Fibroblast of skin of right quadriceps (primary cell): ENCODE measurements at regions not wholly inside any gene's neighbourhood (a gene's known extent, or its start where the extent isn't known, plus 50 kb on each side); places are given as distances from the start of the nearest gene placed in this dataset.

Experiments used
- DNase-seq: peaks from one replicate; pipeline ENCODE4 v3.0.0-alpha.2; 2013

- no peak for DNase-seq
Measured at GRCh38 chr2:39995005-39995737, 216.1 kb upstream of the THUMPD2 start.

GRCh38 chr2:39994151-39994550, 215.1 kb upstream of the THUMPD2 start:
- peak; percentile 83 for DNase-seq

GRCh38 chr2:39991298-39991697, 212.2 kb upstream of the THUMPD2 start:
- DNase-seq, result peak; percentile 85

GRCh38 chr2:39990335-39990900, 211.4 kb upstream of the THUMPD2 start:
- DNase-seq, result peak; percentile 51

- DNase-seq, result no peak
Measured at GRCh38 chr2:39989888-39990287, 210.8 kb upstream of the THUMPD2 start.

GRCh38 chr2:39981883-39982311, 202.8 kb upstream of the THUMPD2 start:
- DNase-seq, result no peak

GRCh38 chr2:39975476-39976020, 196.5 kb upstream of the THUMPD2 start:
- DNase-seq, result no peak

GRCh38 chr2:39968037-39968436, 189.0 kb upstream of the THUMPD2 start:
- no peak for DNase-seq

- peak; percentile 31 for DNase-seq
Measured at GRCh38 chr2:39960681-39961080, 181.6 kb upstream of the THUMPD2 start.

- peak; percentile 73 for DNase-seq
Measured at GRCh38 chr2:39954346-39954745, 175.3 kb upstream of the THUMPD2 start.

GRCh38 chr2:39949131-39949530, 170.1 kb upstream of the THUMPD2 start:
- DNase-seq, result no peak

- peak; percentile 89 for DNase-seq
Measured at GRCh38 chr2:39948016-39948719, 169.1 kb upstream of the THUMPD2 start.

- DNase-seq, result peak; percentile 32
Measured at GRCh38 chr2:39947294-39948015, 168.4 kb upstream of the THUMPD2 start.

GRCh38 chr2:39942950-39943349, 163.9 kb upstream of the THUMPD2 start:
- peak; percentile 79 for DNase-seq

- peak; percentile 96 for DNase-seq
Measured at GRCh38 chr2:39938035-39938835, 159.2 kb upstream of the THUMPD2 start.

- no peak for DNase-seq
Measured at GRCh38 chr2:39937621-39938020, 158.6 kb upstream of the THUMPD2 start.

- no peak for DNase-seq
Measured at GRCh38 chr2:39934851-39935250, 155.8 kb upstream of the THUMPD2 start.

GRCh38 chr2:39933196-39933595, 154.1 kb upstream of the THUMPD2 start:
- no peak for DNase-seq

GRCh38 chr2:39932198-39932597, 153.1 kb upstream of the THUMPD2 start:
- peak; percentile 25 for DNase-seq

GRCh38 chr2:39930175-39930917, 151.3 kb upstream of the THUMPD2 start:
- DNase-seq, result no peak

- DNase-seq, result no peak
Measured at GRCh38 chr2:39929531-39929930, 150.5 kb upstream of the THUMPD2 start.
